ENCODE measurements at regions not wholly inside any gene's neighbourhood (a gene's known extent, or its start where the extent isn't known, plus 50 kb on each side); places are given as distances from the start of the nearest gene placed in this dataset.

DNA sequence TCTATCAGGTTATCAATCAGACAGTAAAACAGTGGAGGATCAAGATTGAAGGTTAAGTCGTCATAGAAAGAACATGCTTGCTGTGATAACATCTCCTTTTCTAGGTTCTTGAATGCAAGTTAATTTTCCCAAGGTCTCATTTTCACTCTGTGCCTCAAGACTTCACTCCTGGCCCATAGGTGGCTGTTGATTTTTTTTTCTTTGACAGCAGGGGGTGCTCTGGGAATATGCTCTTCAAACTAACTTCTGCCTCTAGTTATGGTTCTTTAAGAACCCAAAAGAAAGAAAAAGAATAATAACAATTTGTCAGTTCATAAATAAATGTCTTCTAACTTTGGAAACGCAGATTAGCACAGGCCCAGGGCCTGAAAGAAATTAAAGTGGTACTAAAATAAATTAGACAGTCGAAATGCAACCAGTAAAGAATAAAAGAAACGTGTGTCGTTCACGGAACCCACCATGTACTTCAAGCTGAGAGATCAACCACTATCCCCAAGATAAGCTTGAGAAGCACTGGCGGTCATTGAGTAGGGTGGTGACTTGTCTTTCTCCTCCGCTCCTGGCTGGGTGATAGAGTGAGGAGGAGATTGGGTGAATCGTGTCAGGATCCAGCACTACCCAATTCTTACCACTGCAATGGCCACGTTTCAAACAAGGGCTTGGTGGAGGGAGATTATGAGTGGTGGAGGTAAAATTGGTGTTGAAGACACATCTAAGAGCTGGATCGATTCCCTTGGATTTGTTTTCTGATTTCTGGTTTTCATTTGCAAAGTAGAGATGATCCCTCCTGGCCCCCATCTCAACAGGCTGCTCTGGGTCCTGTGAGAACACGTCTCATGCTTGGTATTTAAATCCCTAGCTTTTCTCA, 93.4 kb upstream of the IRX4 start:
- Histone ChIP-seq H3K23me2 (ENCODE audit: low read depth, low read length) (no peaks in the 10 kb centered on the region), H3K4me3 (ENCODE audit: extremely low read depth in 1 of 4, insufficient read depth in 2 of 4, low read depth in 3 of 4, low read length in 4 of 4) (no peak overlapping the region), H3K23ac (ENCODE audit: insufficient read length) (no peak overlapping the region), H3K79me1 (ENCODE audit: low read depth, low read length) (no peaks in the 10 kb centered on the region), H4K20me1 (replicated peaks in 1 of 2; ENCODE audit: control insufficient read depth in 1 of 2, insufficient read depth in 2 of 2, low read length in 2 of 2) (no peaks in the 10 kb centered on the region), H3K27me3 (replicated peaks in 1 of 4; ENCODE audit: control insufficient read depth in 3 of 4, extremely low read depth in 1 of 4, insufficient read depth in 3 of 4, low read length in 3 of 4) (0 out of 7 replicates have a peak, but pooled peaks cover 0 to 3% (median 0%) of the 10 kb centered on the region in 4 experiments), H3K27ac (ENCODE audit: low read depth, low read length) (no peak overlapping the region), H3K36me3 (ENCODE audit: control insufficient read depth in 2 of 4, insufficient read depth in 4 of 4, low read length in 3 of 4) (no peaks in the 10 kb centered on the region), H3K4me2 (ENCODE audit: insufficient read depth in 1 of 2, low read depth in 2 of 2, low read length in 2 of 2) (no peak overlapping the region), H2BK12ac (ENCODE audit: low read depth, low read length) (no peak overlapping the region), H2BK5ac (ENCODE audit: low read depth, low read length) (no peak overlapping the region), H2BK20ac (ENCODE audit: low read length) (no peak overlapping the region), H3K56ac (replicated peaks; ENCODE audit: insufficient read length, low read depth, low read length) (no peak overlapping the region), H2BK15ac (ENCODE audit: low read length) (no peak overlapping the region), H3K4me1 (replicated peaks in 1 of 4; ENCODE audit: control insufficient read depth in 3 of 4, insufficient read depth in 4 of 4, low read length in 3 of 4) (peaks cover 0 to 4% (median 1%) of the 10 kb centered on the region in 4 experiments; a peak in 1 of 7 replicates), H2BK120ac (replicated peaks; ENCODE audit: low read depth, low read length) (no peak overlapping the region), H3K14ac (ENCODE audit: insufficient read length) (no peak overlapping the region), H3K9ac (replicated peaks in 1 of 4; ENCODE audit: extremely low read depth in 1 of 4, low read depth in 3 of 4, low read length in 3 of 4) (no peak overlapping the region), H3K79me2 (ENCODE audit: control insufficient read depth in 1 of 2, insufficient read depth in 2 of 2, low read length in 2 of 2) (no peaks in the 10 kb centered on the region), H4K8ac (ENCODE audit: extremely low read depth, insufficient read depth, low read length) (no peak overlapping the region), H3K18ac (ENCODE audit: extremely low read depth, low read length) (no peak overlapping the region), H2AK5ac (ENCODE audit: low read depth, low read length) (no peak overlapping the region), H3K9me3 (ENCODE audit: insufficient read depth in 2 of 2, low read depth in 1 of 2, low read length in 1 of 2) (no peaks in the 10 kb centered on the region), H2AFZ (ENCODE audit: low read length) (no peak overlapping the region), H4K91ac (replicated peaks; ENCODE audit: insufficient read length, low read length) (no peak overlapping the region), H3K4ac (replicated peaks; ENCODE audit: insufficient read length, low read depth, low read length) (no peak overlapping the region), H4K5ac (ENCODE audit: insufficient read length, low read depth, low read length) (no peak overlapping the region)
- 86% methylated on average over 12 of the region's 12 CpGs; no CpG with 5 or more reads in 1 of the 2 experiments for WGBS, 2 experiments (ENCODE audit: extremely low coverage in 1 of 2, insufficient coverage in 1 of 2, insufficient read length in 1 of 2, insufficient replicate concordance in 2 of 2, low coverage in 1 of 2, low lambda C conversion rate in 2 of 2, missing lambda C conversion rate in 1 of 2)
- FAIRE-seq (no peak), DNase-seq (ENCODE audit: low read depth in 1 of 2, low spot score in 2 of 2) (no peak)
- CTCF ChIA-PET (ENCODE audit: partially characterized antibody) = interaction anchor here (0.6 to 1.3 kb wide), 2 partner anchors 35 to 307 kb away, joined by 3 read pairs; no protein-coding TSS in a partner anchor
- POLR2A ChIA-PET (ENCODE audit: partially characterized antibody) = no interaction called here
- TF ChIP-seq RAD21 (IDR thresholded peaks at IDR 0.05 in 1 of 2, conservative IDR thresholded peaks at IDR 0.05 in 1 of 2; ENCODE audit: low read depth in 2 of 2, low read length in 2 of 2) (peak in 1 of 2 experiments; percentile 21; a peak in 1 of 4 replicates), NANOG (IDR thresholded peaks at IDR 0.05; ENCODE audit: insufficient read depth, low read depth, low read length, poor library complexity, severe bottlenecking) (no peak)
- TF ChIP-seq, protein P1, sequence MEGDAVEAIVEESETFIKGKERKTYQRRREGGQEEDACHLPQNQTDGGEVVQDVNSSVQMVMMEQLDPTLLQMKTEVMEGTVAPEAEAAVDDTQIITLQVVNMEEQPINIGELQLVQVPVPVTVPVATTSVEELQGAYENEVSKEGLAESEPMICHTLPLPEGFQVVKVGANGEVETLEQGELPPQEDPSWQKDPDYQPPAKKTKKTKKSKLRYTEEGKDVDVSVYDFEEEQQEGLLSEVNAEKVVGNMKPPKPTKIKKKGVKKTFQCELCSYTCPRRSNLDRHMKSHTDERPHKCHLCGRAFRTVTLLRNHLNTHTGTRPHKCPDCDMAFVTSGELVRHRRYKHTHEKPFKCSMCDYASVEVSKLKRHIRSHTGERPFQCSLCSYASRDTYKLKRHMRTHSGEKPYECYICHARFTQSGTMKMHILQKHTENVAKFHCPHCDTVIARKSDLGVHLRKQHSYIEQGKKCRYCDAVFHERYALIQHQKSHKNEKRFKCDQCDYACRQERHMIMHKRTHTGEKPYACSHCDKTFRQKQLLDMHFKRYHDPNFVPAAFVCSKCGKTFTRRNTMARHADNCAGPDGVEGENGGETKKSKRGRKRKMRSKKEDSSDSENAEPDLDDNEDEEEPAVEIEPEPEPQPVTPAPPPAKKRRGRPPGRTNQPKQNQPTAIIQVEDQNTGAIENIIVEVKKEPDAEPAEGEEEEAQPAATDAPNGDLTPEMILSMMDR (IDR thresholded peaks at IDR 0.05; ENCODE audit: control extremely low read depth in 1 of 3, insufficient read depth in 1 of 3, low read depth in 1 of 3, low read length in 3 of 3) = peak in 1 of 3 experiments; percentile 10; a peak in 1 of 4 replicates

Data from H1 (cell line).